Right lobe of liver (tissue), 6 donors: ENCODE measurements at regions not wholly inside any gene's neighbourhood (a gene's known extent, or its start where the extent isn't known, plus 50 kb on each side); places are given as distances from the start of the nearest gene placed in this dataset.

Experiments
- ATAC-seq, 4 donors: fragments of 200-7000 bp; cut with Tn5 transposase; one replicate each; pipeline ENCODE4 v1.9.1; 2020; ENCODE audit warnings: mild to moderate bottlenecking in 4 of 4, moderate library complexity in 4 of 4
- DNase-seq, 3 donors: peaks; one replicate each; pipeline ENCODE4 v3.0.0-alpha.2; 2020
- H3K27ac ChIP-seq, 3 donors: fragments of 200-600 bp; one replicate each; pipeline ENCODE4 v1.8.0; 2022
- H3K27me3 ChIP-seq, 2 donors: fragments of 200-600 bp; one replicate each; pipeline ENCODE4 v1.8.0; 2022
- H3K36me3 ChIP-seq, 4 donors: fragments of 200-600 bp; sonication (generic) in 1 of 4; one replicate each; pipeline versions ENCODE4 v1.5.1 to v1.8.0; 2017 to 2022; ENCODE audit warnings: control low read depth in 1 of 4
- H3K4me1 ChIP-seq, 4 donors: fragments of 200-600 bp; sonication (generic) in 1 of 4; one replicate each; pipeline versions ENCODE4 v1.5.1 to v1.8.0; 2017 to 2022; ENCODE audit warnings: control low read depth in 1 of 4
- H3K4me3 ChIP-seq, 3 donors: fragments of 200-600 bp; one replicate each; pipeline ENCODE4 v1.8.0; 2022
- H3K9me3 ChIP-seq, 4 donors: fragments of 200-600 bp; sonication (generic) in 1 of 4; one replicate each; pipeline versions ENCODE4 v1.5.1 to v1.8.0; 2017 to 2022; ENCODE audit warnings: control low read depth in 1 of 4
- POLR2A ChIP-seq: fragments of 450-650 bp; IDR thresholded peaks from one replicate; pipeline ENCODE4 v1.6.1; 2017; ENCODE audit warnings: antibody characterized with exemption, mild to moderate bottlenecking
- WGBS: methylation state at CpG from one replicate; pipeline ENCODE4 v1.1.6; 2018; ENCODE audit warnings: low coverage, low lambda C conversion rate; ENCODE audit not compliant: insufficient coverage; ENCODE audit errors: missing lambda C conversion rate; 5-methylcytosine and 5-hydroxymethylcytosine counted together
- intact Hi-C, 2 donors: fragments of 100-400 bp; cut with DNase I; formaldehyde crosslinking; loops; one replicate each; pipeline versions ENCODE4 v1.11.2 to v1.14.1; 2022
- TF ChIP-seq, protein P1 (sequence below), 4 donors: fragments of 200-600 bp in 3 of 4; fragments of 450-650 bp in 1 of 4; IDR thresholded peaks; one replicate each; pipeline versions ENCODE4 v1.5.1 to v1.8.0; 2016 to 2022; ENCODE audit warnings: antibody characterized with exemption in 4 of 4, mild to moderate bottlenecking in 2 of 4
- donor health status: DM: no; HTN: yes; CAD: no.
- donor health status: DM: no; HTN: no; CAD: no.
- donor health status: DM: no; HTN: no; CAD: no.
- donor health status: DM: no; HTN: yes; CAD: no.
- donor health status: DM: no; HTN: yes; CAD: no.

DNA sequence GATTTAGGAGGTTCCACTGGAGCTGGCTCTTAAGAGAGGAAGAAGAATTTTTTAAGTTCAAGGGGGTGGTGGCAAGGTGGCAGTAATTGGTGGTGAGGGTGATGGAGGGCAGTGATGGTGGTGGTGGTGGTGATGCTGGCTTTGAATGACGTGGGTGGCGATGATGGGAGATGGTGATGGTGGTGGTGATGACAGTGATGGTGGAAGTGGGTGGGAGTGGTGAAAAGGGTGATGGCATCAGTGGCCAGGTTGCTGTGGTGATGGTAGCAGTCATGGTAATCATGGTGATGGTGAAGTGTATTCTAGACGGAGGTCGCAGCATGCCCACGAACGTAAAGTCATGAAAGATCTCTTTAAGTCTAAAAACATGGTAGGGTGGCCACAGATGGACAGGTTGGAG is 197.3 kb downstream of the PTEN start:
- Histone ChIP-seq H3K27ac (no peak overlapping the region), H3K4me1 (peaks cover 0 to 36% (median 17%) of the 10 kb centered on the region in 4 donors), H3K9me3 (no peaks in the 10 kb centered on the region), H3K4me3 (no peak overlapping the region), H3K36me3 (no peaks in the 10 kb centered on the region), H3K27me3 (no peaks in the 10 kb centered on the region)
- TF ChIP-seq, protein P1, sequence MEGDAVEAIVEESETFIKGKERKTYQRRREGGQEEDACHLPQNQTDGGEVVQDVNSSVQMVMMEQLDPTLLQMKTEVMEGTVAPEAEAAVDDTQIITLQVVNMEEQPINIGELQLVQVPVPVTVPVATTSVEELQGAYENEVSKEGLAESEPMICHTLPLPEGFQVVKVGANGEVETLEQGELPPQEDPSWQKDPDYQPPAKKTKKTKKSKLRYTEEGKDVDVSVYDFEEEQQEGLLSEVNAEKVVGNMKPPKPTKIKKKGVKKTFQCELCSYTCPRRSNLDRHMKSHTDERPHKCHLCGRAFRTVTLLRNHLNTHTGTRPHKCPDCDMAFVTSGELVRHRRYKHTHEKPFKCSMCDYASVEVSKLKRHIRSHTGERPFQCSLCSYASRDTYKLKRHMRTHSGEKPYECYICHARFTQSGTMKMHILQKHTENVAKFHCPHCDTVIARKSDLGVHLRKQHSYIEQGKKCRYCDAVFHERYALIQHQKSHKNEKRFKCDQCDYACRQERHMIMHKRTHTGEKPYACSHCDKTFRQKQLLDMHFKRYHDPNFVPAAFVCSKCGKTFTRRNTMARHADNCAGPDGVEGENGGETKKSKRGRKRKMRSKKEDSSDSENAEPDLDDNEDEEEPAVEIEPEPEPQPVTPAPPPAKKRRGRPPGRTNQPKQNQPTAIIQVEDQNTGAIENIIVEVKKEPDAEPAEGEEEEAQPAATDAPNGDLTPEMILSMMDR (IDR thresholded peaks at IDR 0.05), result no peak
- no peak for TF ChIP-seq POLR2A
- intact Hi-C loops, result no loop called here
- DNase-seq (no peak), ATAC-seq (no peak)
- WGBS, result 91% methylated on average over 6 of the region's 6 CpGs

DNA sequence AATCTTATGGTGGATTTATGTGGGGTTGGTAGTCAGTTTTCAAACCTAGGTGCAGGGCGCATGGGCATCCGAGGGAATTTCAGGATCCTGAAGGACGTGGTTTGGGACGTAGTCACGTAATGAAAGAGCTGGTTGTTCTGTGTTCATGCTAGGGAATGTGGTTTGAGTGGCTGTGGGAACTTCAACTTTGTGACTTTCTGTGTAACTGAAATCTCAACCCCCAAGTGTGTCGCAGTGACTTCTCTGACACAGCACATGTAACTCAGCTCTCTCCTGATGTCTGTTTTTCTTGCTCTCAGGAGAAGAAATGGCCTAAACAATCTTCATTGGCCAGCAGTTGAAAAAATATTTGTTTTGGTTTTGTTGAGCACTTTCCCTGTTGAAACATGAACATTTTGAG is 199.0 kb downstream of the PTEN start:
- H3K9me3 ChIP-seq, result no peaks in the 10 kb centered on the region
- ATAC-seq, result peak in 3 of 4 donors; percentile 4 to 12 (median 7)
- H3K4me1 ChIP-seq, result peaks cover 0 to 36% (median 17%) of the 10 kb centered on the region in 4 donors
- no peak for DNase-seq
- H3K27ac ChIP-seq, result peak overlapping the region; percentile 65 to 85 (median 81)
- 51% methylated on average over 6 of the region's 6 CpGs for WGBS
- no peak overlapping the region for H3K4me3 ChIP-seq
- no peaks in the 10 kb centered on the region for H3K27me3 ChIP-seq
- TF ChIP-seq, protein P1 (IDR thresholded peaks at IDR 0.05), result no peak
- no peak for TF ChIP-seq POLR2A
- no peaks in the 10 kb centered on the region for H3K36me3 ChIP-seq
- intact Hi-C loops, result no loop called here

DNA sequence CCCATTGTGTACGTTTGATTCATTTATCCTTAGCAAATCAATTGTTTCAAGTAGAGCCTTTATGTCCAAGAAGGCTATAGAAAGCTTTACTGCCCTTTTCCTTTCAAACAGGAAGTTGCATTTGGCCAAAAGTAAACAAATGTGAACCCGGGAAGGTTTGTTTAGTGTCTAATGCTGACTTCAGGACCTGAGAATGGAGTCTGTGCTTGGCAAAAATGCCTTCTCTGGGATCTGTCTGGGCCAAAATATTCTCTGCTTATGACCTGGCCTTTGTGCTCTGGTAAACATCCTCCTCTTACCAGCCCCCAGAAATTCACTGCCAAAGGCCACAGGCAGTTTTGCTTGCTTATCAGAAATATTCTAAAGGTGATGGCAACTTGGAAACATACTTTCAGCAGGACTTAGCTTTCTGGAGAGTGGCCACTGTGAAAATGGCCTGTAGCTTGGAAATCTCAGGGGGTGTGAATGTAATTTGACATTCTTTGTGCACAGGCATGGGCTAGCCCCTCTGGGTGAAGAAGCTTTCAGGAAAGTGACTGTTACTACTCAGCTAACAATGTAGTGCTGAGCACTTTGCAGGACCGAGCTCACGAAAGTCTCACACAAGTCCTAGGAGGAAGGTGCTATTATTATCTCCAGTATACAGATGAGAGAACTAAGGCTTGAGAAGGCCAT is 199.5 kb downstream of the PTEN start:
- TF ChIP-seq, protein P1 (IDR thresholded peaks at IDR 0.05), result no peak
- no peak for TF ChIP-seq POLR2A
- H3K4me3 ChIP-seq, result no peak overlapping the region

DNA sequence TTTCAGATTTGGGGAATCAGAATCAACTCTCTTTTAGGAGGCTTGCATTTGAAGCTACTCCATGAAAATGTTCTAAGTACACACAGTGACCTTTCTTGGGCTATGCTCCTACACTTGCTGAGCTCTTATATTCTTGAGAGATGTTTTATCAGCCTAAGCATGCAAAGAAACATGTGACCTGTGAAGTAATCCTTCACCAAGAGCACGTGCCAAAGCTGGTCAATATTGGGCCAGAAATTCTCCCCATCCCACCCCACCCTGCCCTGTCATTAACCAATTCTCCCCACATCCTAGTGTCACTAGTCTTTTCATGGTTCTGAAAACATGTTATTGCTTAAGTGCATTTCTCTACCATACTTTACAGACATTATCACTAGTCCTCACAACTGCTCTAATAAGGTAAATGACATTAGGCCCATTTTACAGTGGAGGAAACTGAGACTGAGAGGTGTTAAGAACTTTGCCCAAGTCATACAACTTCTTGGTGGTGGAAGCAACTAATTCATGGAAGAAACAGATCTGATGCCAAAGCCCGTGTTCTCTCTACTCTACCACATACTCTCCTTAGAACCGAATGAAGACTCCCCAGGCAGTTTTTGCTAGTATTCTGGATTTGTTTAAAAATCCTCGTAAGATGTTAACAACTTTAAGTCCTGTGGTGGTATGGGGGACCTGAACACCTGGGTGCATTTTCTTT is 200.6 kb downstream of the PTEN start:
- Histone ChIP-seq H3K9me3 (no peaks in the 10 kb centered on the region), H3K27me3 (no peaks in the 10 kb centered on the region), H3K4me1 (peaks cover 0 to 36% (median 17%) of the 10 kb centered on the region in 4 donors), H3K27ac (peak overlapping the region; percentile 65 to 85 (median 81)), H3K4me3 (no peak overlapping the region), H3K36me3 (no peaks in the 10 kb centered on the region)
- ATAC-seq (peak in 1 of 4 donors; percentile 13), DNase-seq (no peak)
- WGBS, result 22% methylated on average over 4 of the region's 4 CpGs
- no peak for TF ChIP-seq POLR2A
- TF ChIP-seq, protein P1 (IDR thresholded peaks at IDR 0.05), result no peak
- intact Hi-C loops, result no loop called here

More for the DNA sequence above, 199.5 kb downstream of the PTEN start:
- H3K9me3 ChIP-seq, result no peaks in the 10 kb centered on the region
- peaks cover 0 to 36% (median 17%) of the 10 kb centered on the region in 4 donors for H3K4me1 ChIP-seq
- H3K36me3 ChIP-seq, result no peaks in the 10 kb centered on the region
- intact Hi-C loops, result no loop called here
- 11% methylated on average over 4 of the region's 4 CpGs for WGBS
- DNase-seq, result peak in 2 of 3 donors; percentile 63 to 82
- no peaks in the 10 kb centered on the region for H3K27me3 ChIP-seq
- peak; percentile 71 to 86 (median 74) for ATAC-seq
- peak overlapping the region; percentile 65 to 85 (median 81) for H3K27ac ChIP-seq
